Fibroblast of pulmonary artery (primary cell): ENCODE measurements at regions not wholly inside any gene's neighbourhood (a gene's known extent, or its start where the extent isn't known, plus 50 kb on each side); places are given as distances from the start of the nearest gene placed in this dataset.

Source experiments
- DNase-seq: peaks from one replicate; pipeline ENCODE4 v3.0.0-alpha.2; 2010; ENCODE audit warnings: low read depth
- H3K4me3 ChIP-seq: replicated peaks from 2 replicates; pipeline ENCODE4 v1.5.1; 2011; ENCODE audit warnings: low read depth, mild to moderate bottlenecking, control low read depth, low read length, moderate library complexity
- CTCF ChIP-seq: IDR thresholded peaks from 2 replicates; pipeline ENCODE4 v1.5.1; 2011; ENCODE audit warnings: mild to moderate bottlenecking, control low read depth, low read length, inconsistent platforms; ENCODE audit errors: missing control alignments

- no peak overlapping the region for H3K4me3 ChIP-seq
- no peak for DNase-seq
- no peak for TF ChIP-seq CTCF
Observed at GRCh38 chr5:54610197-54610944, 92.8 kb downstream of the SNX18 start.

GRCh38 chr5:54608423-54609085, 91.0 kb downstream of the SNX18 start:
- TF ChIP-seq CTCF, result no peak
- DNase-seq, result peak; percentile 36
- no peak overlapping the region for H3K4me3 ChIP-seq

GRCh38 chr5:54607006-54607405, 89.4 kb downstream of the SNX18 start:
- DNase-seq, result no peak
- H3K4me3 ChIP-seq, result no peak overlapping the region
- TF ChIP-seq CTCF, result no peak

GRCh38 chr5:54603372-54603771, 85.8 kb downstream of the SNX18 start:
- DNase-seq, result peak; percentile 71
- H3K4me3 ChIP-seq, result no peak overlapping the region
- TF ChIP-seq CTCF, result no peak

GRCh38 chr5:54602475-54602874, 84.9 kb downstream of the SNX18 start:
- H3K4me3 ChIP-seq, result no peak overlapping the region
- no peak for DNase-seq
- TF ChIP-seq CTCF, result no peak

GRCh38 chr5:54601411-54602230, 84.1 kb downstream of the SNX18 start:
- DNase-seq, result peak; percentile 39
- TF ChIP-seq CTCF, result no peak
- H3K4me3 ChIP-seq, result no peak overlapping the region
